ENCODE measurements at regions not wholly inside any gene's neighbourhood (a gene's known extent, or its start where the extent isn't known, plus 50 kb on each side); places are given as distances from the start of the nearest gene placed in this dataset.

GRCh38 chr12:92340441-92341064 is 194.9 kb upstream of the BTG1 start:
- no peak for DNase-seq

DNA sequence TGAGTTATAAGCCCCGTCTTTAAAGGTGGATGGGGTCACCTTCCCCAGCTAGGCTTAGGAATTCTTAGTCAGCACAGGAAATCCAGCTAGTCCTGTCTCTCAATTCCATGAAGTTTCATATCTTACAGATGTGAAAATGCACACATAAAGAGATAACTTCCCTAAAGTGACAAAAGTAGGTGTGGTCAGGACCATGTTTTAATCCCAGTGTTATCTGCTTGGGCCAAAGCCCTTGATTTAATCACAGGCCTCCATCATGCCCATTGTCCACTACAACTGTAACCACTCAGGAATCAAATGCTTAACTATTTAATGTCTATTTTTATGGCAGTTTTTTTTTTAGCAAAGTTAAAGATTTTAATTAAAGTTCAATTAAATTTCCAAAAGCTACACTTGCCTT is 194.4 kb upstream of the BTG1 start:
- DNase-seq = no peak

DNA sequence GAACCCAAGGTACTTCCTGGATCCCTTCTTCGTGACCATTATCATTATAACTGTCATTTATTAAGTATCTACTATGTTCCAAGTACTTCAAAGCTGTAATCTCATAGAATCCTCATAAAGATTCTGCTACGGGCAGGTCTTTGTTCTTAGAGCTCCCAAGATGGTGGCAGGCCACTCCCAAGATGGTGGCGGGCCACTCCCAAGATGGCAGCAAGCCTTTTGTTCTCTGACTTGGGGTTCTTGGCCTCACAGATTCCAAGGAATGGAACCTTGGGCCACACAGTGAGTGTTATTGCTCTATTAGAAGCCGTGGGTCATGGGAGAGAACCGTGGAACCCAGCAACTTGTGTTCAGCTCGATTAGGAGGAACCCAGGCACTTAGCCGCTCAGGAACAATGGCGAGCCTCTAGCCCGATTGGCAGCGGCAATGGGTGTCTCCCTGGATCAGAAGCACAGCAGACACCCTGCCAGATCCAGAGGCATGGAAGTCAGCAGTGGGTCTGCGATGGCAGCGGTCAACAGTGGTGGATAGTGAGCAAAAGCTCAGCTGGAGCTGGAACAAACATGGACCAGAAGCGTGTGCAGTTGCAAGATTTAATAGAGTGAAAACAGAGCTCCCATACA is 193.7 kb upstream of the BTG1 start:
- no peak for DNase-seq

DNA sequence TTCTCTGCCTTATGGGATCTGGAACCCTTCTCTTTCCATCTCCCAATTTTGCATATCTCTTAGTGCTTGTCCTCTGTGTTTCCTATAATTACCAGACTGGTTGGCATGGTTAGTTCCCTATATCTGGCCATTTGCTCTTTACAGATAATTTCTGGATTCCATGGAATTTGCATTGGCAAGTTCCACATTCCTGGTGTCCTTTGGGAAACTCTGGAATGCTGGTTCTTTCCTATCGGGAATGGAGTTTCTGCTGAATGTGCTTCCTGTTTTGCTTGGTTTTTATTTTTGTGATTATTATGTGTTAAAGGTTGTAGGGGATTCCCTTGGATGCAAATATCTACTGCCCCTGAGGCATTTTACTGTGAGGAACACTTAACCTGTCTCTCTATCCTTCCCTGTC is 193.0 kb upstream of the BTG1 start:
- DNase-seq = no peak

DNA sequence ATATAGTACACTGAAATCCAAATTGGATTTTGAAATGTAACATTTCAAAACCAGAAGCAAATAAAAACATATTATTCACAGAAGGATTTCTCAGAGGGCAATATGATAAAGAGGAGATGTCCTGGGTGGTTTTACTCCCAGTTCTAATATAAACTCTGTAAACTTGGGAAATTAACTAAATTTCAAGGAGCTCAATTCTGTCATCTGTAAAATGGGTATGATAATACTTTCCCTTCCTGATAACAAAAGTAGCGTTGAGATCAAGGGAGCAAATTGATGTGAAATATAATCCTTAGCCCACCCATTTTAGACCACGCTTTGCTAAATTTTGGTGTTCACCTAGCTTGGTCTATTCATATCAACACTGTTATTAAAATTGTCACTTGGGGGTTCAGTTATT is 192.5 kb upstream of the BTG1 start:
- no peak for DNase-seq

DNA sequence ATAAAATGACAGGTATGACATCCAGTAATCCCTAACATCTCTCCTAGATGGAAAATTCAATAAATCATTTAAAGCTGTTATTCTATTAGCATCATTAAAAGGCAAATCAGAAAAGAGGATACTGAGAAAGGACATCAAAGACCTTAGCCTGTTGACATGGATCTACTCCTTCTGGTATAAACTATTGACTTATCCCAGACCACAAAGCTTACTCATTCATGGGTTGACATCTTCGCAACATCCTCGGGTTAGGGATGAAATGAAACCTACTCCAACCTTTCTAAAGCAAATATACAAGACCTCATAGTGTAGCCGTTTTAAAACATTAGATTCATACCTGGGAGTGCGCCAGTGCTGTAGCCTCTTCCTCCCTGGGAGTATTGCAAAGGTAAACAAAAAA is 191.5 kb upstream of the BTG1 start:
- no peak for DNase-seq

DNA sequence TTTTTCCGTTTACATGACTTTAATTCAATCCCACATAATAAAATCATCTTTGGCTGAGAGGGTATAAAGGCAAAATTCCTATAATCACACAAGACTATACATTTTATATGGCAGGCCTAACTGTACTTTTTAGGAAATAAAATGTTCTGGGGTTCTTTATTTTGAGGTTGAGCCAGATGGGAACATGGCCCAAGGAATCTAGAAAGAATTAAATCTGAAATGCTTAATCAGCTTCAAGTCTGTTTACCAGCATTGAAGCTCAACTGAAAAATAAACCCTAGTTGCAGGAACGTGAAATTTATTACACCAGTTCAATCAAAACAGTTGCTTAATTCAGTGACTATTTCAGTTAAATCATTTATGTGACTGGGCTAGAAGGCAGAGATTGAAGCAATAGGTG is 191.0 kb upstream of the BTG1 start:
- no peak for DNase-seq

DNA sequence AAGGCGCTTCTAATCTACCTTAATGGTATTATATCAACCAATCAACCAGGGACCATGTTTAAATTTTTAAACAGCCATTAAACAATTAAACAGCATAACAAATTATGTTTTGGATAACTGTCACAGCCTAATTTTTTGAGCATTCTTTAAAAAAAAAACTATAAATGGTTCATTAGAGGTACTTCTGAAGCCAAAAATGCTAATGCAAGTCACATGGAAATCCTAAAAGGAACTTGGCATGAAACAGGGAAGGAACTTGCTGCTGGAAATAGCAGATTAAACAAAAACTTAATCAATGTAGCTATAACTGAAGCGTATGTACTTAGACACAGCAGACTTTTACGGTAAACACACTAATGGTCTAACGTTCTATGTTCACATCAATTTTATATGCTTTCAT is 190.2 kb upstream of the BTG1 start:
- no peak for DNase-seq

GRCh38 chr12:92334552-92334951 is 188.9 kb upstream of the BTG1 start:
- DNase-seq = no peak

- DNase-seq = no peak
Observed at GRCh38 chr12:92332552-92332951, 186.9 kb upstream of the BTG1 start.

- DNase-seq = no peak
Observed at GRCh38 chr12:92331383-92331782, 185.7 kb upstream of the BTG1 start.

- no peak for DNase-seq
Observed at GRCh38 chr12:92330654-92331053, 185.0 kb upstream of the BTG1 start.

GRCh38 chr12:92326877-92327276 is 181.2 kb upstream of the BTG1 start:
- DNase-seq = no peak

GRCh38 chr12:92324849-92325500 is 179.3 kb upstream of the BTG1 start:
- DNase-seq = peak; percentile 88

DNA sequence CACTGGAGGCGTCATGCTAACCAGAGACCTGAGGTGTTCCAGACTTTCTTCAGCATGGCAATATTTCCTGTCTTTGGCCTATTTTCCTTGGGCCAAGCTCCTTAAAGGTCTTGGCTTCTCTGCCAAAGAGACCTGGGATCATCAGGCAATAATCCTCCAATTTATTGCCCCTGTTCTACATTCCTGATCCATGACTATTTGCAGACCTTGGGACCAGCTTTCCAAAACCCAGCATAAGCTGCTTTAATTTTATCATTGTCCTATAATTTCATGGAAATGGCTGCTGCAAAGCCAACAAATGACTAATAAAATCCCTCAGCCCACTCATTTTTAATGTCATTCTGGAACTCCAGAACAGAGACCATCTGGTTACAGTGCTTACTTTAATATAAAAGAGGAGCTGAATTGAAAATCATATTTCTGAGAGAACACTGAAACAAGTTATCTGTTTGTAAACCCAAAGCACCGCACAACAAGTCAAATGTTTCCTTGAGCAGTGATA is 166.9 kb upstream of the BTG1 start:
- DNase-seq = peak; percentile 40

DNA sequence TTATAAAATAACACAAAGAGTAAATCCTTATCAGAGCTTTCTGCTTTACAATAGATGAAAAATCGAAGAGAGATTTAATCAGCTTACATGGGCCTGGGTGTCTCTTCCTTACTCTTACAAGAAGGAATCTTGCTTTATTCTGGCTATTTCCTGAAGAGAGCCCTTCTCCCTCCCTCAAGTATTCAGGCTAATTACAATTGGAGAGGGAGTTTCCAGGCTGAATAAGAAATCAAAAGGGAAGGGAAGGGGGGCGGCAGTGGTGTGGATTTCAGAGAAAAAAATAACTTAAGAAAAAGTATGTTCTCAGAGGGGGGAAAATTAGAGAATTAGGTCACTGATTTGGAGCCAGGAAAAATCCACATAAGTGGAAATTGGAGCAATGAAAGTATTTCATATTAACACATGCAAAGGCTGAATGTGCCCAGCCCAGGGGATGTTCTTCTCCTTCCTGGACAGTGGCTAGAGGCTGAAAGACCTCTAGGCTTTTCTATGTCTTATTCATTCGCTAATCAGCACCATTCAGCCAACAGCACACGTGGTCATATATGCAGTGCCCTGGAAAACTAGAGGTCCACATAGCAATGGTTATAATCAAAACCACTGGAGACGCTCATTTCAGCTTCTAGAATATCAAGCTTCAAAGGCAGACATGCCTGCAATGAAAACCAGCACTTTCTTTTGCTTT is 158.9 kb upstream of the BTG1 start:
- peak; percentile 49 for DNase-seq

GRCh38 chr12:92302041-92302829 is 156.6 kb upstream of the BTG1 start:
- no peak for DNase-seq

- no peak for DNase-seq
Observed at GRCh38 chr12:92301356-92301755, 155.7 kb upstream of the BTG1 start.

DNA sequence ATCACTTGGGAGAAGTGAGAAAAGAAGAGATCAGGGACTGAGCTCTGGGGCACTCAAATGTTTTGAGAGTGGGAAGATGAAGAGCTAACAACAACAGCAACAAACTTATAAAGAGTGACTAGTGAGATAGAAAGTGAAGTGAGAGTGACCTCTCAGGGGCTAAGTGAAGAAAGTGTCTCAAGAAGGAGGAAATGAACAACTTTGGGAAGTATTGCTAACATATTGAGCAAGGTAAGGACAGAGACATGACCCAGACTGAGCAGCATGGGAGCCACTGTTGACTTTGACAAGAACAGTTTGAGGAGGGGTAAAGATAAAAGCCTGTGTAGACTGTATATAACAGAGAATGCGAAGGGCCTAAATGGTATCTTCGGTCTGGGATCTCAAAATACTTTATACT is 155.1 kb upstream of the BTG1 start:
- DNase-seq = no peak

DNA sequence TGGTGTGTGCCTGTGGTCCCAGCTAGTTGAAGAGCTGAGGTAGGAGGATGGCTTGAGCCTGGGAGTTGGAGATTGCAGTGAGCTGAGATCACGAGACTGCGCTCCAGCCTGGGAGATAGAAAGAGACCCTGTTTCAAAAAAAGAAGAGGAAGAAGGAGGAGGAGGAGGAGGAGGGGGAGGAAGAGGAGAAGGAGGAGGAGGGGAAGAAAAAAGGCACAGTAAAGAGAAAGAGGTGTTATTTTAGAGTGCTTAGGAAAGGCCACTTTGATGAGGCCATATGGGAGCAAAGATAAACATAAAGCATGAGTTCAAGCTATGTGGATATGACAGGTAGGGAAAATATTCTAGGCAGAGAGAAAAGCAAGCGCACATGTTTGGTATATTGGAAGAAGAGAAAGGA is 154.1 kb upstream of the BTG1 start:
- DNase-seq = no peak

DNA sequence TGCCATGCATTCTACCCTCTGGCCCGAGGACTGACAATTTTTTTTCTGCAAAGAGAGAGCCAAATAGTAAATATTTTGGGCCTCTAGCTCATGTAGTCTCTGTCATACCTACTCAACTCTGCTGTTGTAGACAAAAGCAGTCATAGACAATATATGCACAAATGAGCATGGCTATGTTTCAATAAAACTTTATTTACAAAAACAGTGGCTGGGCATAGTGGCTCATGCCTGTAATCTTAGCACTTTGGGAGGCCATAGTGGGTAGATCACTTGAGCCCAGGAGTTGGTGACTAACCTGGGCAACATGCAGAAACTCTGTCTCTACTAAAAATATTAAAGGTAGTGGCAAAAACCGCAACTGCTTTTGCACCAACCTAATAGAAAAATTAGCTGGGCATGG is 153.7 kb upstream of the BTG1 start:
- DNase-seq = no peak

- DNase-seq = peak; percentile 52
Observed at GRCh38 chr12:92297932-92298696, 152.5 kb upstream of the BTG1 start.

Measured in NCI-H82 (cell line).